ENCODE measurements at regions not wholly inside any gene's neighbourhood (a gene's known extent, or its start where the extent isn't known, plus 50 kb on each side); places are given as distances from the start of the nearest gene placed in this dataset.

DNA sequence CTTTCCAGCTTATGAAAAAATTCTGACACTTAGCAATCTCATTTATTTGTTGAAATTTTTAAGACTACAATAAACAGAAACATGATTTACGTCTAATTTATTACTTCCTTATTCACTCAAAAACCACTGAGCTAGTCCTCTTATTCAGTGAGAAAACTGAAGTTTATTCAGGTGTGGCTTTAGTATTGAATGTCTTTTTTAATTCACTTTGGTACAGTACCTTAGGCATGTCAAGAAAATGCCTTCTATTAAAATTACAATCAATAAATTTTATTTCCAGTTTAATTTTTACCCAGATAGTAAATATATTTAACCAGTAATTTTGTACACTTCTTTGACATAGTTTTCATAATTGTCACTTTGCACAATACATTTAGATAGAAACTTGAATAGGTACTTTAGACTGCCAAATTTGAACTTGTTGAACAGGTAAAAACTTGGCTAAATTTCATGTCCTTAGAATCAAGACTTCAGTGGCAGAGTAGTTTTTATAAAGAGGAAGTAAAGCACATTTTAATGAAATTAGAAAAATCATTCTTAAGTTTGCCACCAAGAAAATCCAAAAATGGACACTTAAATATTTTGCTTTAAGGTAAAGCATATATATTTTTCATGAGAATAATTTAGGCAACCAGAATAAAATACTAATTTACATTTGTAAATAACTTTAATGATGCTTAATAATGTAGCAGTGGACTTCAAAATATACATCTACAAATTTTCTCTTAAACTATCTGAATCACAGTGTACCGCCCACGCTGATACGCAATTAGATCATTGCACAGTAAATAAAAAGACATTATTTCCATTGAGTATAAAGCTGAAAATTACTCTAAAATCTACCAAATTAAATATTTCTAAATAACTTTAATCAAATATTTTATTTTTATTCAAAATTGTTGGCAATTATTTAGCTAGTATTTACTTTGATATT, 159.1 kb downstream of the RASSF9 start:
- TF ChIP-seq, protein P1, sequence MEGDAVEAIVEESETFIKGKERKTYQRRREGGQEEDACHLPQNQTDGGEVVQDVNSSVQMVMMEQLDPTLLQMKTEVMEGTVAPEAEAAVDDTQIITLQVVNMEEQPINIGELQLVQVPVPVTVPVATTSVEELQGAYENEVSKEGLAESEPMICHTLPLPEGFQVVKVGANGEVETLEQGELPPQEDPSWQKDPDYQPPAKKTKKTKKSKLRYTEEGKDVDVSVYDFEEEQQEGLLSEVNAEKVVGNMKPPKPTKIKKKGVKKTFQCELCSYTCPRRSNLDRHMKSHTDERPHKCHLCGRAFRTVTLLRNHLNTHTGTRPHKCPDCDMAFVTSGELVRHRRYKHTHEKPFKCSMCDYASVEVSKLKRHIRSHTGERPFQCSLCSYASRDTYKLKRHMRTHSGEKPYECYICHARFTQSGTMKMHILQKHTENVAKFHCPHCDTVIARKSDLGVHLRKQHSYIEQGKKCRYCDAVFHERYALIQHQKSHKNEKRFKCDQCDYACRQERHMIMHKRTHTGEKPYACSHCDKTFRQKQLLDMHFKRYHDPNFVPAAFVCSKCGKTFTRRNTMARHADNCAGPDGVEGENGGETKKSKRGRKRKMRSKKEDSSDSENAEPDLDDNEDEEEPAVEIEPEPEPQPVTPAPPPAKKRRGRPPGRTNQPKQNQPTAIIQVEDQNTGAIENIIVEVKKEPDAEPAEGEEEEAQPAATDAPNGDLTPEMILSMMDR (IDR thresholded peaks at IDR 0.05; ENCODE audit: insufficient read depth, low read depth, low read length), result no peak
- no peak for TF ChIP-seq EZH2 (IDR thresholded peaks at IDR 0.05; ENCODE audit: insufficient read depth, low read length)

Measured in astrocyte (in vitro differentiated cells and primary cell).